ENCODE measurements at regions not wholly inside any gene's neighbourhood (a gene's known extent, or its start where the extent isn't known, plus 50 kb on each side); places are given as distances from the start of the nearest gene placed in this dataset.

DNA sequence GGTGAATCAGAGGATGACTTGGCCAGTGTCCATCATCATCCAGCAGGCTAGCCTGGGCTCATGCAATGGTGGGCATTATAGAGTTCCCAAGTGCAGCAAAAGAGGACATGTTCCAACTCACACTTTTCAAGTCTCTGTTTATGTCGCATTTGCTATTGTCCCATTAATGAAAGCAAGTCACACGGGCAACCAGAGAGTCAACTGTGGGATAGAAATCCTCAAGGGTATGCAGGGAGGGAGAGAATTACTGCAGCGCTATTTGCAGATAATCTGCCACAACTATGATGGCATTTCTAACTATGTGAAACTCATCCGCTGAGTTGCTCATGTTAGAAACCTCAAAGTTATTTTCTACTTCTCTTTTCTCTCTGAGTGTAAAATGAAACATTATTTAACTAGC lies 78.5 kb upstream of the TAB3 start:
- TF ChIP-seq, protein P1, sequence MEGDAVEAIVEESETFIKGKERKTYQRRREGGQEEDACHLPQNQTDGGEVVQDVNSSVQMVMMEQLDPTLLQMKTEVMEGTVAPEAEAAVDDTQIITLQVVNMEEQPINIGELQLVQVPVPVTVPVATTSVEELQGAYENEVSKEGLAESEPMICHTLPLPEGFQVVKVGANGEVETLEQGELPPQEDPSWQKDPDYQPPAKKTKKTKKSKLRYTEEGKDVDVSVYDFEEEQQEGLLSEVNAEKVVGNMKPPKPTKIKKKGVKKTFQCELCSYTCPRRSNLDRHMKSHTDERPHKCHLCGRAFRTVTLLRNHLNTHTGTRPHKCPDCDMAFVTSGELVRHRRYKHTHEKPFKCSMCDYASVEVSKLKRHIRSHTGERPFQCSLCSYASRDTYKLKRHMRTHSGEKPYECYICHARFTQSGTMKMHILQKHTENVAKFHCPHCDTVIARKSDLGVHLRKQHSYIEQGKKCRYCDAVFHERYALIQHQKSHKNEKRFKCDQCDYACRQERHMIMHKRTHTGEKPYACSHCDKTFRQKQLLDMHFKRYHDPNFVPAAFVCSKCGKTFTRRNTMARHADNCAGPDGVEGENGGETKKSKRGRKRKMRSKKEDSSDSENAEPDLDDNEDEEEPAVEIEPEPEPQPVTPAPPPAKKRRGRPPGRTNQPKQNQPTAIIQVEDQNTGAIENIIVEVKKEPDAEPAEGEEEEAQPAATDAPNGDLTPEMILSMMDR (IDR thresholded peaks at IDR 0.05) = no peak
- TF ChIP-seq POLR2A (IDR thresholded peaks at IDR 0.05; ENCODE audit: low read depth) (no peak), EP300 (IDR thresholded peaks at IDR 0.05) (no peak), POLR2AphosphoS5 (IDR thresholded peaks at IDR 0.05) (no peak)

All from esophagus muscularis mucosa (tissue), 4 donors.